Myocyte (in vitro differentiated cells): ENCODE measurements at regions not wholly inside any gene's neighbourhood (a gene's known extent, or its start where the extent isn't known, plus 50 kb on each side); places are given as distances from the start of the nearest gene placed in this dataset.
A peak's percentile ranks its signal among the peaks of the same experiment; 100 is the strongest.
"Not testable (repeated sequence)": the region's sequence is repeated elsewhere in the genome, so short reads cannot be mapped to it uniquely, and the experiment has no call there.

ENCODE experiments used
- DNase-seq: peaks from one replicate; pipeline ENCODE4 v3.0.0-alpha.2; 2012; ENCODE audit warnings: low read depth

GRCh38 chr1:228611707-228612106, 123.6 kb upstream of the RHOU start:
- not testable (repeated sequence) for DNase-seq

- not testable (repeated sequence) for DNase-seq
Measured at GRCh38 chr1:228622002-228622716, 113.1 kb upstream of the RHOU start.

- not testable (repeated sequence) for DNase-seq
Measured at GRCh38 chr1:228626481-228626880, 108.8 kb upstream of the RHOU start.

- not testable (repeated sequence) for DNase-seq
Measured at GRCh38 chr1:228632858-228633257, 102.4 kb upstream of the RHOU start.

GRCh38 chr1:228635304-228635703, 100.0 kb upstream of the RHOU start:
- DNase-seq = not testable (repeated sequence)

GRCh38 chr1:228637529-228637928, 97.8 kb upstream of the RHOU start:
- DNase-seq = not testable (repeated sequence)

- DNase-seq = peak; percentile 54
Measured at GRCh38 chr1:228646717-228647522, 88.4 kb upstream of the RHOU start.

GRCh38 chr1:228647523-228648444, 87.5 kb upstream of the RHOU start:
- peak; percentile 17 for DNase-seq

GRCh38 chr1:228648647-228649383, 86.5 kb upstream of the RHOU start:
- DNase-seq = no peak

- no peak for DNase-seq
Measured at GRCh38 chr1:228650141-228650540, 85.1 kb upstream of the RHOU start.

GRCh38 chr1:228650946-228651345, 84.3 kb upstream of the RHOU start:
- no peak for DNase-seq

- no peak for DNase-seq
Measured at GRCh38 chr1:228652116-228652515, 83.2 kb upstream of the RHOU start.

- not testable (repeated sequence) for DNase-seq
Measured at GRCh38 chr1:228653057-228653456, 82.2 kb upstream of the RHOU start.

GRCh38 chr1:228653748-228654147, 81.5 kb upstream of the RHOU start:
- no peak for DNase-seq

GRCh38 chr1:228655796-228656394, 79.4 kb upstream of the RHOU start:
- no peak for DNase-seq

- DNase-seq = not testable (repeated sequence)
Measured at GRCh38 chr1:228662007-228662689, 73.1 kb upstream of the RHOU start.

- peak; percentile 77 for DNase-seq
Measured at GRCh38 chr1:228664399-228664914, 70.8 kb upstream of the RHOU start.

- no peak for DNase-seq
Measured at GRCh38 chr1:228666686-228667623, 68.3 kb upstream of the RHOU start.
